H4 (cell line): ENCODE measurements at regions not wholly inside any gene's neighbourhood (a gene's known extent, or its start where the extent isn't known, plus 50 kb on each side); places are given as distances from the start of the nearest gene placed in this dataset.
A peak's percentile ranks its signal among the peaks of the same experiment; 100 is the strongest.
"Not testable (repeated sequence)": the region's sequence is repeated elsewhere in the genome, so short reads cannot be mapped to it uniquely, and the experiment has no call there.

Experiments used
- DNase-seq: peaks from one replicate; pipeline ENCODE4 v3.0.0-alpha.2; 2015; ENCODE audit warnings: low spot score

DNA sequence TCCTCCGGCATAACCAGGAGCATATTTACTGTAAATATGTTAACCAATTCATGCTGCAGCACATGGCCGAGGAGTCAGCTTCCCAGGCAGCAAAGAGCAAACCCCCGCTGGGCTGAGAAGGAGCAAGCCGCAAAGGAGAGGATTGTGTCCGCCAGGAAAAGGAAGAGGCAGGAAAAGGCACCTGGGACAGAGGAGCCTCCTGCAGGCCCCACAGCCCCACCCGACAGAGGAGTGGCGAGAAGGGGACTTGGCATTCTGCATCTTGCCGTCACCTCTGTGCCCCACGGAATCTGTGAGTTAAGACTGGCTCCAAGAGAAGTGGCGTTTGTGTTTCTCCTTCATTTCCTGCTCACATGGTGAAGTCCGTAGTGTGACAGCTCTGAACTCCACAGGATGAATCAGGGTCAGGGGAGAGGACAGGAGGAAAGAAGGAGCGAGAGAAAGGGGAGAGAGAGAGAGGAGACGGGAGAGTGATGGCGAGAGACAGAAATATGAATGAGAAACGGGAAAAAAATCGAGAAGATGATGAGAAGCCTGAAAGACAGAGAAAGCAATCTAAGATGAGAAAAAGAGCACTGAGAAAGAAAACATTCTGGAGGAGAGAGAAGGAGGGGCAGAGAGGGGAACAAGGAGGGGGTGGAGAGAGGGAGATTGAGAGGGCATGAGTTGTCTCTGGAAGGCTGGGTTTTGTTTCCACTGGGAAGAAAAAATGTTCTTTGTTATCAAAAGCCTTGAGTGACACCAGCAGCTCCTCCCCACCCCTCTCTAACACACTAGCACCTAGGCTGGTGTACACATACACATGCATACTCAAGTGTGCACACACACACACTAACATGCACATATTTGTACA, 489.6 kb downstream of the MN1 start:
- no peak for DNase-seq

- DNase-seq = no peak
Measured at GRCh38 chr22:27312565-27312964, 489.0 kb downstream of the MN1 start.

DNA sequence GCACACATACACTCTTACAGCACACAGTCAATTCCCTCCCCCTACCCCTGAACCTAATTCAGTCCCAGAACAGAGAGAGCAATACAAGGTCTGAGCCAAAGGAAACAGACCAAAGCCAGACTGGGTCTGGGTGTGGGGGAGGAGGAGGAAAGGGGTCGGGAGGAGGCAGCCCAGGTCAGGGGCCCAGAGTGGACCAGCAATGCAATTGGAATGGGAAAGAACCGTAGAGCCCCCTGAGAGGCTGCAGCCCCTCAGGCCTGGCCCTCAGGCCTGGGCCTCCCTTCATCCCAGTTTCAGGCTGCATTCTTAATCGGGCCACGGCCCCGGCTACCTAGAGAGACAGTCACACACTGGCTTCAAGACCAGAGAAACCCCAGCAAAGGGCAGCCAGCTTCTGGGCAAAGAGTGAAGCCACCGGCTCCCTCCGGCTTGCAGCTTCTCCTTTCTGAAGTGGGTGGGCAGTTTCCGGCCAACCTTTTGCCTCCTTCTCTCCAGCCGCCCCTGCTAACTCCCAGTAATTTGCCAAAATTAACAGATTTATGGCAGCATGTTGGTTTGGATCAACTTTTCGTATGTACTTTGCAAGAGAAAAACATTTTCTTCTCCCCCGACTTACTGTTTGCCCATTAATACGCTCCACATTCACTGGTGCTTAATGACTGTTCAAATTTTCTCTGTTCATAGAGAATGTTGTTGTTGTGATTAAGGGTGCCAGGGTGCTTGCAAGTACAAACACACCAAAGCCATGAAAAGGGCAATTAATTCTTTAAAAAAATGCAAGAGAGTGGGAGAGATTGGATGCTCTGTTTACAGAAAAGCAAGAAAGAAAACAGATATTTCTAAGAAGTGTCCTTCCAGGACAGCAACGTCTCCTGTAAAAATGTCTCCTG, 488.3 kb downstream of the MN1 start:
- no peak for DNase-seq

DNA sequence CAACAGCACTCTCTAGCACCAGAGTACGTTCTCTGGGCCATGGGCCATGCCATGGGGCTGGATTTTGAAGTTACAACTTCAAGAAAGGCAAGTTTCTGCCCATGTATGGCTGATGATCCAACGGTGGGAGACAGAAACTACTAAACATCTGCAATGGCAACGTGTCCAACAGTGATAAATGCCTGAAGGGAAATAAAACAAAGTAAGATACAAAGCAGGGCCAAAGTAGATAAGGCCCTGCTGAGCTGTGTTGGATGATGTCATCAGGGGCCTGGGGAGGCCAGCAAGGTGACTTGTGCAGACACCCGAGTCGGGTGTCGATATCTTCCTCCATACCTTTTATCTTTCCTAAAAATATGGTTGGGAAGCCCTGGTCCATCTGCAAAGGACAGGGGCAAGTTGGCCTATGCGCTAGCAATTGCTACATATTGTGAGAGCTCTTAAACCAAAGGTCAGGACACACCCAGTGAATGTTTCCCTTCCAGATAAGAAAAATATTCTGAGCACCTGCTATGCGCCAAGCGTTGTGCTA, 487.2 kb downstream of the MN1 start:
- DNase-seq = no peak

DNA sequence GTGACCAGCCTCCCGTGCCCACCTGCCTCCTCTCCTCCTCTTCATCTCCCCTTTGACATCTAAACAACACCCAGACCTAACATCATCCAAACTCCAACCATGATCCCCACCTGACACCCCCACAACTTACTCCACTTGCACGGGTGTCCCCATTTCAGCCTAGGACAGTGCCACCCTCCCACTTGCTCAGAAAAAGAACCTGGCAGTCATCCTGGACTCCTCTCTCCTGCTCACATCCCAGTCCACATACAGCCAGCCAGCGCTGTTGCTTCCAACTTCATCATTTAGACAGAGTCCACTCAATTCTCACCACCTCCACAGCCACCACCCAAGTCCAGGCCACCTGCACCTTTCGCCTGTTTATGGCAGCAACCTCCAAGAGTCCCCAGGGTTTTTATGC, 485.7 kb downstream of the MN1 start:
- DNase-seq = no peak

DNA sequence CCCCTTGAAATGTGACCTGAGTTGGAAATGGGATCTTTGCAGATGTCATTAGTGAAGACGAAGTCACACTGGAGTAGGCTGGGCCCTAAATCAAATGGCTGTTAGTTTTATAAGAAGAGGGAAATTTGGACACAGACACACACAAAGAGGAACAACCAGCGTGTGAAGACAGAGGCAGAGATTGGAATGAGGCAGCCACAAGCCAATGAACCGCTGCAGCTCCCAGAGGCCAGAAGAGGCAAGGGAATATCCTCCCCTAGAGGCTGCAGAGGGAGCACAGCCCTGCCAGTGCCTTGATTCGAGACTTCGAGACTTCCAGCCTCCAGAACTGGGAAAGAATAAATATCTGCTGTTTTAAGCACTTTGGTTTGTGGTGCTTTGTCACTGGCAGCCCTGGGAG, 484.5 kb downstream of the MN1 start:
- DNase-seq = no peak

GRCh38 chr22:27317971-27318428, 483.6 kb downstream of the MN1 start:
- no peak for DNase-seq

DNA sequence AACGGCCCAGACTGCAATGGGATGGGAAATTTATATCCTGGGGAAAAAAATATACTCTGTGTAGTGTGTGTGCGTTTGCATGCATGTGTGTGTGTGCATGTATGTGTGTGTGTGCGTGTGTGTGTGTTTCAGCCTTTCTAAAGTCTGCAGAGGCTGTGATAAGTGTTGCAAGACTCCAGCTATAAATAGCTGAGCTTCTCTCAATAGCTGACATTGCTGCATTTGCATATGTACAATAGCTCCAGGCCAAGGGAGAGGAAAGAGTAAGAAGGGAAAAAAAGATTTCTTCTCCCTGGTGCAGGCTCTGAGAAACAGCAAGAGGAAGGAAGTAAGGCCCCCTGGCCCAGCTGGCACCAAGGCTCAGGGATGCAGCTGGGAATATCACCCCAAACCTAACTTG, 483.0 kb downstream of the MN1 start:
- DNase-seq = peak; percentile 11

- DNase-seq = no peak
Measured at GRCh38 chr22:27323661-27324060, 477.9 kb downstream of the MN1 start.

GRCh38 chr22:27324908-27325307, 476.6 kb downstream of the MN1 start:
- DNase-seq = not testable (repeated sequence)

DNA sequence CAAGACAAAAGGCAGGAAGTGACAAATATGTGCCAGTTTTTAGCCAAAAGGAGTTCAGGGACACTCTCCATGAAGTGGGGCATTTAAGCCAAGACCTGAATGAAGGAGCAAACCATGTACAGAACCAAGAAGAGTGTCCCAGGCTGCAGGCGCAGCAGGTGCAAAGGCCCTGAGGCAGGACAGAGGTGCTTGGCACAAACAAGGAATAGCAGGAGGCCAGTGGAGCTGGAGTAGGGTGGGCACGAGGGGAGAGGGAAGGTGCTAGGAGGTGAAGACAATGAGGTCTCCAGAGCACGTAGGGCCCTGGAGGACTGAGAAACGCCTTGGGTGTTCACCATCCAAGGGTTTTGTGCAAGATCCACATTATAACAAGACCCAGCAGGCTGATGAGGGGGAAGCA, 474.1 kb downstream of the MN1 start:
- no peak for DNase-seq

DNA sequence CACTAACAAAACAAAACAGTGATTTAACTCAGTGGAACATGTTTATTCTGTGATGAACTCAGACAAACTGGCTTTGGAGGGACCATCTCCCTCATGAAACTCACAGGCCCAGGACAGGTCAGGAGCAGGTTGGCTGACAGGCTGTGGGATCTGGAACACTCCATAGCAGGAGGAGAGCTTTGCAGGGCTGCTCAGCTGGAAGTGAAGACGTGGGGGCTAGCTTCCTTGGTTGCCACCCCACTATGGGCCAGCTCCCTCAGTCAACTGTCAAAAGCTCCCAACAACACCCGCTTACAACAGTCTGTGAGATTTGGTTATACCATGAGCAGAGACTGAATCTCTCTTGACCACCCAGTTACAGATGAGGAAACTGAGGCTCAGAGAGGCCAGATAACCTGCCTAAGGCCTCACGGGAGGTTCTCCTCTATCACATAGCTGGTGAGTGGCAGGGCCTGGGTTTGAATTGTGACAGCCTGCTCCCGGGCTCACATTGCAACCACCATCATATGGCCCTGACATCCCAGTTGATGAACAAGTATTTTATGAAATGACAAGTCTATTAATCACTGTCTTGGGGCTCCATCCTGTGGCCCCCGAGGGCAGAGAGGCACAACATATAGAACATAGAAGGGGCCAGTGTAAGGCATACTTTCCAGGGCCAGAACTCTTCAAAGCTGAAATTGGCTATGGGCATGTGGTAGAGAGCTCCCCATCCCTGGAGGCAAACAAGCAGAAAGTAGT, 473.4 kb downstream of the MN1 start:
- no peak for DNase-seq

GRCh38 chr22:27329131-27329850, 472.3 kb downstream of the MN1 start:
- no peak for DNase-seq

GRCh38 chr22:27329966-27330645, 471.4 kb downstream of the MN1 start:
- no peak for DNase-seq

DNA sequence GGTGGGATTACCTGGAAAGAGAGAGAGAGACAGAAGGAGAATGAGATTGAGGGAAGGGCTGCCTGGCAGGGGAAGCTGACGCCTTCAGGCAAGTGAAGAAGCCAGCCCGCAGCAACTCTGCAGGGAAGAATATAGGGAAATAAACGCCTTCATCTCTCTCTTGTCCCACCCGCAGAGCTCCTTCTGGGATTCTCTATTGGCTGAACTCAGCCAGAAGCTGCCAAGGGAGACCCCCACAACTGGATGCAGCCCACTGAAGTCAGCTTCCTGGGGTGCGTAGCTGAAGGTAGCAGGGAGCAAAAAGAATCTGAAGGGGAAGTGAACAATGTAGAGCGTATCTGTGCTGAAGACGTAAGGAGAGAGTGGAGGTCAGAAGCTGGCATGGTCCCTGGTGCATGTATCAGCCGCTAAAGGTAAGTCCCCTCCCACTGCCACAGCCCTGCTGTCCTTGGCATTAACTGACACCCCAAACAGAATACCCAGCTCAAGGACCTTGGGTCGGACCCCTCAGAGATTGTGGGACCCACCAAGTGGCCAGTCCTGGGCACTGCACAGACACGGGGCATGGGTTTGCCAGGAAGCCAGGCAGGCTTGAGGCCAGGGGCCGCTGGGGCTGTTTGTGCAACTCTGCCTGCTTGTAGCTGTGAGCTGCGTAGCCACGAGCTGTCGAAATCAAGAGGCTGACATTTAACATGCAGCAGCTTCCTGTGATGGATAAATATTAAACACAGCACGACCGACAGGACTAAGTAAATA, 469.9 kb downstream of the MN1 start:
- peak; percentile 31 for DNase-seq

- DNase-seq = no peak
Measured at GRCh38 chr22:27335102-27335660, 466.4 kb downstream of the MN1 start.

DNA sequence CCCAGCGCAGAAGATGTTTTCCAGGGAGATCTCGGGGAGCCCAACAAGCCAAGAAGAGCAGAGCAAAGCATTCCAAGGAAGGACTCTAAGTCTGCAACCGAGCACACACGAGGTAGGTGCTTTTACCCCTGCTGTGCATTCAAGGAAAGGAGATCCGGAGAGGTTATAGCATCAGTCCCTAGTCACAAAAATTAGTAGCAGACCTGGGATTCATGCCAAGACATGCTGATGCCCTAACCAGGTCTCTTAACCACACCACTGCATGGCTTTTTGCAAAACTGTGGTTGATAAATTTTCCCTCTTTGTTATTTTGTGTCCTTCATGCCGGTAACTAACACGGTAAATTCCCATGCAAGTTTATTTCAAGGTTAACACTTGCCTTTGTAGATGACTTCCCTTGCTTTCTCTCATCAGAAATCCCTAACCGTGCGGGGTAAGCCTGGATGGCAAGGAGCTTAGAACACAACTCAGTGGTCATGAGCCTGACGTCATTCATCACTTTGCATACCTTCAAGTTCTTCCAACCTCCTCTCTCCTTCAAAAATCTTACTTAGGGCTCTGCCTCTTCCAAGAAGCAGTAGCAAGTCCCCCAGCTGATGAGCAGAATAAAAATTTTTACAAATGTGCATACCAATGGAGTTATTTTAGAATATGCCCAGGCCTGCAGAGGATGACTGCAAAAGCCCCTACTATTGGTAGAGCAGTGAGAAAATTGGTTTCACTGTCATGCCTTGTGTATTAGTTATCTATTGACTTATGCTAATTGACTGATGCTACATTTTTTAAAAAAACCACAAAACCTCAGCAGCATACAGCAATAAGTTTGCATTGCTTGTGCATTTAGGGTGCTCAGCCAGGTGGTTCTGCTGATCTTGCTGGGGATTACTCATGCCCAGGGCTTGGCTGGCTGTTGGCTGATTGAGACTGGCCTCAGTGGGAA, 465.1 kb downstream of the MN1 start:
- no peak for DNase-seq

GRCh38 chr22:27337676-27338075, 463.9 kb downstream of the MN1 start:
- no peak for DNase-seq
